ENCODE measurements at regions not wholly inside any gene's neighbourhood (a gene's known extent, or its start where the extent isn't known, plus 50 kb on each side); places are given as distances from the start of the nearest gene placed in this dataset.

DNA sequence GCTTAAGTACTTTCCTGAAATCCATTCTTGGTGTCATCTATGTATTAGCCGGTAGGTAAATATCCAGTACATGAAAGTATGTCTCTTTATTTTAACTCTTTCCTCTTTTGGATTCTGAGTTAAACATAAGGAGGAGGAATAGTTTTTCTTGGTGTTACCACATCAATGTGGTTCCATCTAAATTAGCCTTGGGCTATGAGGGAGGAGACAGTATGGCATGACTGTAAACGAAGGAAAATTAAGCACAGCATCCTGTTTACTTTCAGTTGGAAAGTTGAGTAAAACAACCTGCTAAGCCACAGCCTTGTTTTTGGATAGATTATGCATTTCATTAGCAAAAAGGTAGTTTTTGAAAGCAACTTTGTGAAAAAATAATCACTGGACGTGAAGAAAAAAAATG, 693.0 kb upstream of the SOX9 start:
- no peak for DNase-seq (ENCODE audit: low read depth in 1 of 2, low spot score in 2 of 2)
- Histone ChIP-seq H3K14ac (ENCODE audit: insufficient read length) (no peak overlapping the region), H3K79me1 (ENCODE audit: low read depth, low read length) (no peaks in the 10 kb centered on the region), H3K36me3 (ENCODE audit: control insufficient read depth in 2 of 4, insufficient read depth in 4 of 4, low read length in 3 of 4) (no peaks in the 10 kb centered on the region), H3K23ac (ENCODE audit: insufficient read length) (no peak overlapping the region), H2AK5ac (ENCODE audit: low read depth, low read length) (no peak overlapping the region), H2BK12ac (ENCODE audit: low read depth, low read length) (no peak overlapping the region), H3K4me3 (ENCODE audit: extremely low read depth in 1 of 4, insufficient read depth in 2 of 4, low read depth in 3 of 4, low read length in 4 of 4) (no peak overlapping the region), H3K27me3 (replicated peaks in 1 of 4; ENCODE audit: control insufficient read depth in 3 of 4, extremely low read depth in 1 of 4, insufficient read depth in 3 of 4, low read length in 3 of 4) (no peaks in the 10 kb centered on the region), H4K8ac (ENCODE audit: extremely low read depth, insufficient read depth, low read length) (no peak overlapping the region), H4K20me1 (replicated peaks in 1 of 2; ENCODE audit: control insufficient read depth in 1 of 2, insufficient read depth in 2 of 2, low read length in 2 of 2) (no peaks in the 10 kb centered on the region), H3K4me1 (replicated peaks in 1 of 4; ENCODE audit: control insufficient read depth in 3 of 4, insufficient read depth in 4 of 4, low read length in 3 of 4) (peaks cover 0 to 2% (median 0%) of the 10 kb centered on the region in 4 experiments; a peak in 1 of 7 replicates), H3K4me2 (ENCODE audit: insufficient read depth in 1 of 2, low read depth in 2 of 2, low read length in 2 of 2) (no peak overlapping the region), H2BK5ac (ENCODE audit: low read depth, low read length) (no peak overlapping the region), H2BK120ac (replicated peaks; ENCODE audit: low read depth, low read length) (no peak overlapping the region), H4K91ac (replicated peaks; ENCODE audit: insufficient read length, low read length) (no peak overlapping the region), H2BK15ac (ENCODE audit: low read length) (no peak overlapping the region), H2AFZ (ENCODE audit: low read length) (no peak overlapping the region), H3K4ac (replicated peaks; ENCODE audit: insufficient read length, low read depth, low read length) (no peak overlapping the region), H3K9ac (replicated peaks in 1 of 4; ENCODE audit: extremely low read depth in 1 of 4, low read depth in 3 of 4, low read length in 3 of 4) (no peak overlapping the region), H3K23me2 (ENCODE audit: low read depth, low read length) (no peaks in the 10 kb centered on the region), H3K79me2 (ENCODE audit: control insufficient read depth in 1 of 2, insufficient read depth in 2 of 2, low read length in 2 of 2) (no peaks in the 10 kb centered on the region), H3K18ac (ENCODE audit: extremely low read depth, low read length) (no peak overlapping the region), H3K9me3 (ENCODE audit: insufficient read depth in 2 of 2, low read depth in 1 of 2, low read length in 1 of 2) (peaks cover 0 to 6% of the 10 kb centered on the region in 2 experiments; a peak in 1 of 4 replicates), H3K56ac (replicated peaks; ENCODE audit: insufficient read length, low read depth, low read length) (no peak overlapping the region), H2BK20ac (ENCODE audit: low read length) (no peak overlapping the region), H3K27ac (ENCODE audit: low read depth, low read length) (no peak overlapping the region), H4K5ac (ENCODE audit: insufficient read length, low read depth, low read length) (no peak overlapping the region)
- no peak for TF ChIP-seq ZNF274 (IDR thresholded peaks at IDR 0.05; ENCODE audit: borderline replicate concordance, extremely low read depth, low read length)
- no peak for TF ChIP-seq CTBP2 (IDR thresholded peaks at IDR 0.05; ENCODE audit: borderline replicate concordance, insufficient read depth, insufficient read length, low read length)
- no peak for TF ChIP-seq RNF2 (IDR thresholded peaks at IDR 0.05; ENCODE audit: borderline replicate concordance, low read depth, low read length, missing control alignments, poor library complexity, severe bottlenecking)
- no peak for TF ChIP-seq KDM4A (IDR thresholded peaks at IDR 0.05; ENCODE audit: low read depth, low read length, severe bottlenecking)
- TF ChIP-seq SAP30 (IDR thresholded peaks at IDR 0.05; ENCODE audit: insufficient read depth, insufficient replicate concordance, low read length) = no peak
- no peak for TF ChIP-seq EZH2 (IDR thresholded peaks at IDR 0.05; ENCODE audit: low read depth, low read length, severe bottlenecking)
- TF ChIP-seq HDAC6 (IDR thresholded peaks at IDR 0.05; ENCODE audit: low read depth, low read length) = no peak
- CTCF ChIA-PET (ENCODE audit: partially characterized antibody) = no interaction called here
- POLR2A ChIA-PET (ENCODE audit: partially characterized antibody) = no interaction called here
- no peak for FAIRE-seq
- 94% methylated on average over 3 of the region's 3 CpGs; no CpG with 5 or more reads in 1 of the 2 experiments for WGBS, 2 experiments (ENCODE audit: extremely low coverage in 1 of 2, insufficient coverage in 1 of 2, insufficient read length in 1 of 2, insufficient replicate concordance in 2 of 2, low coverage in 1 of 2, low lambda C conversion rate in 2 of 2, missing lambda C conversion rate in 1 of 2)
